GM23338 (cell line): ENCODE measurements at regions not wholly inside any gene's neighbourhood (a gene's known extent, or its start where the extent isn't known, plus 50 kb on each side); places are given as distances from the start of the nearest gene placed in this dataset.

Experiments used
- ATAC-seq: fragments of 200-7000 bp; cut with Tn5 transposase; 3 replicates; pipeline ENCODE4 v1.9.1; 2020
- DNase-seq: peaks from one replicate; pipeline ENCODE4 v3.0.0-alpha.2; 2015; ENCODE audit warnings: low spot score
- H2AFZ ChIP-seq: fragments of 200-600 bp; sonication (generic); 2 replicates; pipeline ENCODE4 v1.8.0; 2016; ENCODE audit warnings: antibody characterized with exemption, mild to moderate bottlenecking, moderate library complexity
- H3F3A ChIP-seq: fragments of 200-600 bp; sonication (generic); replicated peaks from 2 replicates; pipeline ENCODE4 v1.8.0; 2017; ENCODE audit warnings: antibody characterized with exemption, mixed run types, low read depth
- H3K27ac ChIP-seq: fragments of 200-600 bp; sonication (generic); 2 replicates; pipeline ENCODE4 v1.6.1; 2016; ENCODE audit warnings: low read depth
- H3K27me3 ChIP-seq: fragments of 200-600 bp; sonication (generic); 2 replicates; pipeline ENCODE4 v1.8.0; 2016; ENCODE audit warnings: mild to moderate bottlenecking, mixed run types, moderate library complexity; ENCODE audit not compliant: insufficient read depth
- H3K36me3 ChIP-seq: fragments of 200-600 bp; sonication (generic); 2 replicates; pipeline ENCODE4 v1.8.0; 2016; ENCODE audit warnings: mild to moderate bottlenecking; ENCODE audit not compliant: insufficient read depth
- H3K4me1 ChIP-seq: fragments of 200-600 bp; sonication (generic); 2 replicates; pipeline ENCODE4 v1.8.0; 2016; ENCODE audit warnings: mild to moderate bottlenecking, moderate library complexity; ENCODE audit not compliant: insufficient read depth
- H3K4me2 ChIP-seq: fragments of 200-600 bp; sonication (generic); 2 replicates; pipeline ENCODE4 v1.7.1; 2017; ENCODE audit warnings: mixed run types
- H3K4me3 ChIP-seq: fragments of 200-600 bp; sonication (generic); 2 replicates; pipeline ENCODE4 v1.6.1; 2016; ENCODE audit warnings: mixed run types
- H3K79me2 ChIP-seq: fragments of 200-600 bp; sonication (generic); replicated peaks from 2 replicates; pipeline ENCODE4 v1.8.0; 2017; ENCODE audit warnings: mild to moderate bottlenecking; ENCODE audit not compliant: insufficient read depth
- H3K9me2 ChIP-seq: fragments of 200-600 bp; sonication (generic); 2 replicates; pipeline ENCODE4 v1.8.0; 2017; ENCODE audit not compliant: insufficient read depth
- H4K20me1 ChIP-seq: fragments of 200-600 bp; sonication (generic); replicated peaks from 2 replicates; pipeline ENCODE4 v1.8.0; 2017; ENCODE audit warnings: mild to moderate bottlenecking; ENCODE audit not compliant: insufficient read depth
- H3K27ac Mint-ChIP-seq: 2 replicates; pipeline ENCODE4 v1.8.0; 2020; ENCODE audit warnings: inconsistent platforms, mild to moderate bottlenecking, moderate library complexity, mixed read lengths
- H3K27me3 Mint-ChIP-seq: 3 replicates; pipeline ENCODE4 v1.8.0; 2022; ENCODE audit warnings: low read depth, mild to moderate bottlenecking, moderate library complexity, mixed read lengths, inconsistent platforms; ENCODE audit not compliant: insufficient read depth, poor library complexity
- H3K36me3 Mint-ChIP-seq: 3 replicates; pipeline ENCODE4 v1.8.0; 2021; ENCODE audit warnings: low read depth, mild to moderate bottlenecking, inconsistent platforms, moderate library complexity, mixed read lengths
- H3K4me1 Mint-ChIP-seq: 3 replicates; pipeline ENCODE4 v1.8.0; 2020; ENCODE audit warnings: mild to moderate bottlenecking, inconsistent platforms, mixed read lengths
- H3K4me3 Mint-ChIP-seq: 3 replicates; pipeline ENCODE4 v1.8.0; 2021; ENCODE audit warnings: moderate library complexity, mild to moderate bottlenecking, inconsistent platforms, mixed read lengths
- H3K9me3 Mint-ChIP-seq: 3 replicates; pipeline ENCODE4 v1.8.0; 2020; ENCODE audit warnings: moderate library complexity, mild to moderate bottlenecking, inconsistent platforms, mixed read lengths
- CREB1 ChIP-seq: fragments of 250-450 bp; sonication (Bioruptor Pico); IDR thresholded peaks from 2 replicates; pipeline ENCODE4 v1.5.0; 2020; ENCODE audit warnings: low read depth, mild to moderate bottlenecking, moderate library complexity
- CTCF ChIP-seq, 2 experiments: fragments of 200-600 bp in 1 of 2; sonication (generic) in 1 of 2; conservative IDR thresholded peaks; 2 replicates each; pipeline versions ENCODE4 v1.5.1 to v1.6.1; 2016 to 2017; ENCODE audit warnings: antibody characterized with exemption in 2 of 2, low read depth in 2 of 2, mild to moderate bottlenecking in 2 of 2, moderate library complexity in 1 of 2
- EZH2 ChIP-seq: fragments of 200-600 bp; sonication (generic); IDR thresholded peaks from one replicate; pipeline ENCODE4 v1.8.0; 2017; ENCODE audit warnings: antibody characterized with exemption, mild to moderate bottlenecking, low read depth; ENCODE audit not compliant: unreplicated experiment
- EZH2phosphoT487 ChIP-seq: fragments of 200-600 bp; sonication (generic); IDR thresholded peaks from one replicate; pipeline ENCODE4 v1.8.1; 2018; ENCODE audit warnings: antibody characterized with exemption; ENCODE audit not compliant: unreplicated experiment
- JUNB ChIP-seq: IDR thresholded peaks from one replicate; pipeline ENCODE4 v1.6.1; 2016; ENCODE audit warnings: antibody characterized with exemption; ENCODE audit not compliant: unreplicated experiment
- NANOG ChIP-seq: IDR thresholded peaks from 2 replicates; pipeline ENCODE4 v1.6.1; 2016; ENCODE audit warnings: antibody characterized with exemption, borderline replicate concordance
- POLR2AphosphoS5 ChIP-seq: IDR thresholded peaks from 2 replicates; pipeline ENCODE4 v1.6.1; 2016; ENCODE audit warnings: antibody characterized with exemption, low read depth
- STAT1 ChIP-seq: IDR thresholded peaks from one replicate; pipeline ENCODE4 v1.6.1; 2016; ENCODE audit warnings: antibody characterized with exemption; ENCODE audit not compliant: unreplicated experiment
- ZNF114 ChIP-seq: fragments of 250-450 bp; sonication (Bioruptor Pico); IDR thresholded peaks from 2 replicates; pipeline ENCODE4 v1.5.0; 2020; ENCODE audit warnings: mild to moderate bottlenecking, moderate library complexity
- ZNF331 ChIP-seq: fragments of 250-450 bp; sonication (Bioruptor Pico); IDR thresholded peaks from 2 replicates; pipeline ENCODE4 v1.5.0; 2020; ENCODE audit warnings: low read depth, mild to moderate bottlenecking, moderate library complexity
- TF ChIP-seq, protein P1 (sequence below): IDR thresholded peaks from one replicate; pipeline ENCODE4 v1.6.1; 2018; ENCODE audit warnings: antibody characterized with exemption; ENCODE audit not compliant: unreplicated experiment
- TF ChIP-seq, protein P2 (sequence below): IDR thresholded peaks from 2 replicates; pipeline ENCODE4 v1.6.1; 2016; ENCODE audit warnings: antibody characterized with exemption
- TF ChIP-seq, protein P3 (sequence below): fragments of 250-450 bp; sonication (Bioruptor Pico); IDR thresholded peaks from 2 replicates; pipeline ENCODE4 v1.5.0; 2020; ENCODE audit warnings: mild to moderate bottlenecking, moderate library complexity

DNA sequence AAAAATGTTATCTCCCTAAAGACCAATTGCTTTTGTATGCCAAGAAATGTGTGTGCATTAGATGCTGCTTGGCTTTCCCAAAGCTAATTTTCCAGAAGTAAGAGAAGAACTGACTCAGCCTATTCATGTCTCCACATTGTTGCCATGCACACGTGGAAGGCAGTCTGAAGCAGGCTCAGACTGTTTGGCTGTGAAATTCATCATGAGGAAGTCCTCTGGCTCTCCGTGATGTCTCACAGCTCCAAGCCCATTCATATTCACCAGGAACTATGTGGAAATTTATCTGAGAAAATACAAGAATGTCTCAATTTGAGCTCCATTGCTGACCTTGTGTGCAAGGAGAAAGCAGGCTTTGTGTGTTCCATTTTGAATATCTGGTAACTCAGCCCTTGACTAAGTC lies 1022.2 kb upstream of the GJE1 start:
- H3K36me3 Mint-ChIP-seq: peaks cover 8% of the 10 kb centered on the region; the same call in 2 of the 3 replicates
- Histone ChIP-seq H3K9me2 (no peaks in the 10 kb centered on the region), H3K4me2 (no peak overlapping the region), H3F3A (no peaks in the 10 kb centered on the region), H3K4me3 (no peak overlapping the region), H3K27ac (no peak overlapping the region), H2AFZ (peak overlapping the region; percentile 8; the same call in 1 of the 2 replicates), H3K36me3 (no peaks in the 10 kb centered on the region), H3K4me1 (peaks cover 30% of the 10 kb centered on the region), H4K20me1 (no peaks in the 10 kb centered on the region), H3K27me3 (no peaks in the 10 kb centered on the region), H3K79me2 (no peaks in the 10 kb centered on the region)
- H3K27ac Mint-ChIP-seq: no peak overlapping the region
- peaks cover 2% of the 10 kb centered on the region for H3K27me3 Mint-ChIP-seq
- no peak for DNase-seq
- no peak for ATAC-seq
- H3K9me3 Mint-ChIP-seq: peaks cover 2% of the 10 kb centered on the region; the same call in 2 of the 3 replicates
- H3K4me3 Mint-ChIP-seq: no peak overlapping the region
- TF ChIP-seq, protein P1, sequence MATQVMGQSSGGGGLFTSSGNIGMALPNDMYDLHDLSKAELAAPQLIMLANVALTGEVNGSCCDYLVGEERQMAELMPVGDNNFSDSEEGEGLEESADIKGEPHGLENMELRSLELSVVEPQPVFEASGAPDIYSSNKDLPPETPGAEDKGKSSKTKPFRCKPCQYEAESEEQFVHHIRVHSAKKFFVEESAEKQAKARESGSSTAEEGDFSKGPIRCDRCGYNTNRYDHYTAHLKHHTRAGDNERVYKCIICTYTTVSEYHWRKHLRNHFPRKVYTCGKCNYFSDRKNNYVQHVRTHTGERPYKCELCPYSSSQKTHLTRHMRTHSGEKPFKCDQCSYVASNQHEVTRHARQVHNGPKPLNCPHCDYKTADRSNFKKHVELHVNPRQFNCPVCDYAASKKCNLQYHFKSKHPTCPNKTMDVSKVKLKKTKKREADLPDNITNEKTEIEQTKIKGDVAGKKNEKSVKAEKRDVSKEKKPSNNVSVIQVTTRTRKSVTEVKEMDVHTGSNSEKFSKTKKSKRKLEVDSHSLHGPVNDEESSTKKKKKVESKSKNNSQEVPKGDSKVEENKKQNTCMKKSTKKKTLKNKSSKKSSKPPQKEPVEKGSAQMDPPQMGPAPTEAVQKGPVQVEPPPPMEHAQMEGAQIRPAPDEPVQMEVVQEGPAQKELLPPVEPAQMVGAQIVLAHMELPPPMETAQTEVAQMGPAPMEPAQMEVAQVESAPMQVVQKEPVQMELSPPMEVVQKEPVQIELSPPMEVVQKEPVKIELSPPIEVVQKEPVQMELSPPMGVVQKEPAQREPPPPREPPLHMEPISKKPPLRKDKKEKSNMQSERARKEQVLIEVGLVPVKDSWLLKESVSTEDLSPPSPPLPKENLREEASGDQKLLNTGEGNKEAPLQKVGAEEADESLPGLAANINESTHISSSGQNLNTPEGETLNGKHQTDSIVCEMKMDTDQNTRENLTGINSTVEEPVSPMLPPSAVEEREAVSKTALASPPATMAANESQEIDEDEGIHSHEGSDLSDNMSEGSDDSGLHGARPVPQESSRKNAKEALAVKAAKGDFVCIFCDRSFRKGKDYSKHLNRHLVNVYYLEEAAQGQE: no peak
- TF ChIP-seq, protein P2, sequence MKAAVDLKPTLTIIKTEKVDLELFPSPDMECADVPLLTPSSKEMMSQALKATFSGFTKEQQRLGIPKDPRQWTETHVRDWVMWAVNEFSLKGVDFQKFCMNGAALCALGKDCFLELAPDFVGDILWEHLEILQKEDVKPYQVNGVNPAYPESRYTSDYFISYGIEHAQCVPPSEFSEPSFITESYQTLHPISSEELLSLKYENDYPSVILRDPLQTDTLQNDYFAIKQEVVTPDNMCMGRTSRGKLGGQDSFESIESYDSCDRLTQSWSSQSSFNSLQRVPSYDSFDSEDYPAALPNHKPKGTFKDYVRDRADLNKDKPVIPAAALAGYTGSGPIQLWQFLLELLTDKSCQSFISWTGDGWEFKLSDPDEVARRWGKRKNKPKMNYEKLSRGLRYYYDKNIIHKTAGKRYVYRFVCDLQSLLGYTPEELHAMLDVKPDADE: no peak
- TF ChIP-seq, protein P3, sequence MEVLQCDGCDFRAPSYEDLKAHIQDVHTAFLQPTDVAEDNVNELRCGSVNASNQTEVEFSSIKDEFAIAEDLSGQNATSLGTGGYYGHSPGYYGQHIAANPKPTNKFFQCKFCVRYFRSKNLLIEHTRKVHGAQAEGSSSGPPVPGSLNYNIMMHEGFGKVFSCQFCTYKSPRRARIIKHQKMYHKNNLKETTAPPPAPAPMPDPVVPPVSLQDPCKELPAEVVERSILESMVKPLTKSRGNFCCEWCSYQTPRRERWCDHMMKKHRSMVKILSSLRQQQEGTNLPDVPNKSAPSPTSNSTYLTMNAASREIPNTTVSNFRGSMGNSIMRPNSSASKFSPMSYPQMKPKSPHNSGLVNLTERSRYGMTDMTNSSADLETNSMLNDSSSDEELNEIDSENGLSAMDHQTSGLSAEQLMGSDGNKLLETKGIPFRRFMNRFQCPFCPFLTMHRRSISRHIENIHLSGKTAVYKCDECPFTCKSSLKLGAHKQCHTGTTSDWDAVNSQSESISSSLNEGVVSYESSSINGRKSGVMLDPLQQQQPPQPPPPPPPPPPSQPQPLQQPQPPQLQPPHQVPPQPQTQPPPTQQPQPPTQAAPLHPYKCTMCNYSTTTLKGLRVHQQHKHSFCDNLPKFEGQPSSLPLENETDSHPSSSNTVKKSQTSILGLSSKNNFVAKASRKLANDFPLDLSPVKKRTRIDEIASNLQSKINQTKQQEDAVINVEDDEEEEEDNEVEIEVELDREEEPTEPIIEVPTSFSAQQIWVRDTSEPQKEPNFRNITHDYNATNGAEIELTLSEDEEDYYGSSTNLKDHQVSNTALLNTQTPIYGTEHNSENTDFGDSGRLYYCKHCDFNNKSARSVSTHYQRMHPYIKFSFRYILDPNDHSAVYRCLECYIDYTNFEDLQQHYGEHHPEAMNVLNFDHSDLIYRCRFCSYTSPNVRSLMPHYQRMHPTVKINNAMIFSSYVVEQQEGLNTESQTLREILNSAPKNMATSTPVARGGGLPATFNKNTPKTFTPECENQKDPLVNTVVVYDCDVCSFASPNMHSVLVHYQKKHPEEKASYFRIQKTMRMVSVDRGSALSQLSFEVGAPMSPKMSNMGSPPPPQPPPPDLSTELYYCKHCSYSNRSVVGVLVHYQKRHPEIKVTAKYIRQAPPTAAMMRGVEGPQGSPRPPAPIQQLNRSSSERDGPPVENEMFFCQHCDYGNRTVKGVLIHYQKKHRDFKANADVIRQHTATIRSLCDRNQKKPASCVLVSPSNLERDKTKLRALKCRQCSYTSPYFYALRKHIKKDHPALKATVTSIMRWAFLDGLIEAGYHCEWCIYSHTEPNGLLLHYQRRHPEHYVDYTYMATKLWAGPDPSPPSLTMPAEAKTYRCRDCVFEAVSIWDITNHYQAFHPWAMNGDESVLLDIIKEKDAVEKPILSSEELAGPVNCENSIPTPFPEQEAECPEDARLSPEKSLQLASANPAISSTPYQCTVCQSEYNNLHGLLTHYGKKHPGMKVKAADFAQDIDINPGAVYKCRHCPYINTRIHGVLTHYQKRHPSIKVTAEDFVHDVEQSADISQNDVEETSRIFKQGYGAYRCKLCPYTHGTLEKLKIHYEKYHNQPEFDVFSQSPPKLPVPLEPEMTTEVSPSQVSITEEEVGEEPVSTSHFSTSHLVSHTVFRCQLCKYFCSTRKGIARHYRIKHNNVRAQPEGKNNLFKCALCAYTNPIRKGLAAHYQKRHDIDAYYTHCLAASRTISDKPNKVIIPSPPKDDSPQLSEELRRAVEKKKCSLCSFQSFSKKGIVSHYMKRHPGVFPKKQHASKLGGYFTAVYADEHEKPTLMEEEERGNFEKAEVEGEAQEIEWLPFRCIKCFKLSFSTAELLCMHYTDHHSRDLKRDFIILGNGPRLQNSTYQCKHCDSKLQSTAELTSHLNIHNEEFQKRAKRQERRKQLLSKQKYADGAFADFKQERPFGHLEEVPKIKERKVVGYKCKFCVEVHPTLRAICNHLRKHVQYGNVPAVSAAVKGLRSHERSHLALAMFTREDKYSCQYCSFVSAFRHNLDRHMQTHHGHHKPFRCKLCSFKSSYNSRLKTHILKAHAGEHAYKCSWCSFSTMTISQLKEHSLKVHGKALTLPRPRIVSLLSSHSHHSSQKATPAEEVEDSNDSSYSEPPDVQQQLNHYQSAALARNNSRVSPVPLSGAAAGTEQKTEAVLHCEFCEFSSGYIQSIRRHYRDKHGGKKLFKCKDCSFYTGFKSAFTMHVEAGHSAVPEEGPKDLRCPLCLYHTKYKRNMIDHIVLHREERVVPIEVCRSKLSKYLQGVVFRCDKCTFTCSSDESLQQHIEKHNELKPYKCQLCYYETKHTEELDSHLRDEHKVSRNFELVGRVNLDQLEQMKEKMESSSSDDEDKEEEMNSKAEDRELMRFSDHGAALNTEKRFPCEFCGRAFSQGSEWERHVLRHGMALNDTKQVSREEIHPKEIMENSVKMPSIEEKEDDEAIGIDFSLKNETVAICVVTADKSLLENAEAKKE (CRISPR knock-in tag): no peak
- TF ChIP-seq JUNB (no peak), NANOG (no peak), STAT1 (no peak), ZNF331 (CRISPR knock-in tag) (no peak), POLR2AphosphoS5 (no peak), CTCF (conservative IDR thresholded peaks at IDR 0.05; ENCODE audit: low read depth in 2 of 2) (no peak), ZNF114 (CRISPR knock-in tag) (no peak), EZH2 (no peak), EZH2phosphoT487 (no peak), CREB1 (no peak)
- H3K4me1 Mint-ChIP-seq: peaks cover 30% of the 10 kb centered on the region
